ENCODE measurements at regions not wholly inside any gene's neighbourhood (a gene's known extent, or its start where the extent isn't known, plus 50 kb on each side); places are given as distances from the start of the nearest gene placed in this dataset.

DNA sequence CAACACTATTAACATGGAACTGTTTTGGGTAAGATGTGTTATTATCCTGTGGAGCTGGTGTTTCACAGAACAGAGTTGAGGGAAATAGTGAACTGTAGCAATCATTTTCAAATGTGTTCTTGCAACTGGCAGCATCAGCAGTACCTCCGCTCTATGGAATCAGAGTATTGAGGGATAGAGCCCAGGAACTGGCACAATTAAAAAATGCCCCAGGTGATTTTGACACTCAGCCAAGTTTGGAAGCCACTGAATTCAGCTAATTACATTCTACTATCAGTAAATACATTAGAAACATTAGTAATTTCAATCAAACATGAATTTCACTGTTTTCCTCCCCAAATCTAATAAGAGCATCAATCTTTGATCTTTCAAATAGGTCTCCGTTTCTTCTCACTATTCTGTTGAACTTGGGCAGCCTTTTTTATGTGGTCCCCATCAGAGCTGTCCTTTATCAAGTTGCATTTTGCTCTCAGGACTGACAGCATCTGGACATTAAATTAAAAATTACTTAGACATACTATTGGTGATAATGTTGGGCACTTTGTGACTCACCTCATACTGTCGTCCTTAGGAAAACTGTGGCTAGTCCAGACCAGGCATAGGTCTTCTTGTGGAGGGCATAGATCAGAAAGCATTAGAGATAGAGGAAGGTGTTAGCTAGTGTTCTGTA is 251.5 kb downstream of the DHX35 start:
- no peak for TF ChIP-seq ZNF510 (tag by site-specific recombination; IDR thresholded peaks at IDR 0.05; ENCODE audit: insufficient replicate concordance)
- no peak for TF ChIP-seq ZNF202 (tag by site-specific recombination; IDR thresholded peaks at IDR 0.05; ENCODE audit: borderline replicate concordance)

Measured in HEK293 (cell line).